OCI-LY3 (cell line): ENCODE measurements at regions not wholly inside any gene's neighbourhood (a gene's known extent, or its start where the extent isn't known, plus 50 kb on each side); places are given as distances from the start of the nearest gene placed in this dataset.

ENCODE experiments used
- H2AFZ ChIP-seq: fragments of 200-600, 300-600 bp; shearing (Covaris generic); 2 replicates; pipeline ENCODE4 v1.6.0; 2014; ENCODE audit warnings: antibody characterized with exemption, low read depth, low read length
- H3K27ac ChIP-seq: fragments of 200-600, 300-600 bp; sonication (generic); 2 replicates; pipeline ENCODE4 v1.5.1; 2014; ENCODE audit warnings: mild to moderate bottlenecking, low read length, moderate library complexity, mixed read lengths
- H3K27me3 ChIP-seq: fragments of 200-600, 300-600 bp; sonication (generic); 2 replicates; pipeline ENCODE4 v1.6.1; 2014; ENCODE audit warnings: low read depth, low read length, mixed read lengths
- H3K36me3 ChIP-seq: fragments of 200-600, 300-600 bp; sonication (generic); replicated peaks from 2 replicates; pipeline ENCODE3; 2014; ENCODE audit warnings: low read depth, low read length, mixed read lengths
- H3K4me1 ChIP-seq: fragments of 300-600, 200-600 bp; sonication (generic); 2 replicates; pipeline ENCODE4 v1.6.1; 2014; ENCODE audit warnings: low read length, mixed read lengths
- H3K4me2 ChIP-seq: fragments of 200-600, 300-600 bp; sonication (generic); 2 replicates; pipeline ENCODE4 v1.6.1; 2014; ENCODE audit warnings: low read length, mixed read lengths
- H3K4me3 ChIP-seq: fragments of 300-600, 200-600 bp; sonication (generic); 2 replicates; pipeline ENCODE4 v1.5.1; 2014; ENCODE audit warnings: antibody characterized with exemption, mild to moderate bottlenecking, low read length, moderate library complexity
- H3K79me2 ChIP-seq: fragments of 300-600, 200-600 bp; shearing (Covaris generic); 2 replicates; pipeline ENCODE4 v1.6.1; 2014; ENCODE audit warnings: mild to moderate bottlenecking, low read length, mixed read lengths
- H3K9ac ChIP-seq: fragments of 300-600, 200-600 bp; shearing (Covaris generic); 2 replicates; pipeline ENCODE4 v1.6.0; 2014; ENCODE audit warnings: mild to moderate bottlenecking, low read length, moderate library complexity
- H3K9me3 ChIP-seq: fragments of 200-600, 300-600 bp; shearing (Covaris generic); 2 replicates; pipeline ENCODE4 v1.6.1; 2014; ENCODE audit warnings: low read length, mixed read lengths; ENCODE audit not compliant: insufficient read depth
- H4K20me1 ChIP-seq: fragments of 200-600, 300-600 bp; sonication (generic); 2 replicates; pipeline ENCODE4 v1.6.1; 2016; ENCODE audit warnings: low read length, mixed read lengths; ENCODE audit not compliant: insufficient read depth
- EZH2phosphoT487 ChIP-seq: fragments of 200-600 bp; shearing (Covaris generic); IDR thresholded peaks from 2 replicates; pipeline ENCODE4 v1.6.1; 2018; ENCODE audit warnings: antibody characterized with exemption, mixed run types, low read depth
- TF ChIP-seq, protein P1 (sequence below): fragments of 200-600, 300-600 bp; sonication (generic); IDR thresholded peaks from 2 replicates; pipeline ENCODE4 v1.5.1; 2014; ENCODE audit warnings: antibody characterized with exemption, low read length, low read depth

DNA sequence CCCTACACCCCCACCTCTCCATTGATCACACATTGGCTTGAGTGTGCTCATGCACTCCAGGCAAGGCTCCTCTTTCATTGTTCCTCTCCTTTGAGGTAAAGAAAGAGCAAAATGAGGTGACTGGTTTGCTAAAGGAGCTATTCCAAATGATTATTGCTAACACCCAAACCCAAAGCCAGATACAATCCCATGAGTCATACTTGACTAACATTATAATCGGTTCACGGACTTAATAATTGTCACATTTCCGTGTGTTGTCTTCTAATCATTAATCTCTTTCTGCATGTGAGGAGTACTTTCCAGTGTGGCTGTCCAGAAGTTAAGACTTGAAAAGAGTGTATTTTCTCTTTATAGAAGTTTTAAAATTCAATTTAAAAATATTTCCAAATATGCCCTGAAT is 174.3 kb upstream of the SFRP2 start:
- Histone ChIP-seq H3K4me3 (no peak overlapping the region), H3K9me3 (no peaks in the 10 kb centered on the region), H3K27me3 (no peaks in the 10 kb centered on the region), H3K4me2 (no peak overlapping the region), H3K4me1 (peaks cover 7% of the 10 kb centered on the region; the same call in 1 of the 2 replicates), H2AFZ (no peak overlapping the region), H3K27ac (no peak overlapping the region), H3K36me3 (no peaks in the 10 kb centered on the region), H4K20me1 (no peaks in the 10 kb centered on the region), H3K79me2 (no peaks in the 10 kb centered on the region), H3K9ac (no peak overlapping the region)
- no peak for TF ChIP-seq EZH2phosphoT487
- TF ChIP-seq, protein P1, sequence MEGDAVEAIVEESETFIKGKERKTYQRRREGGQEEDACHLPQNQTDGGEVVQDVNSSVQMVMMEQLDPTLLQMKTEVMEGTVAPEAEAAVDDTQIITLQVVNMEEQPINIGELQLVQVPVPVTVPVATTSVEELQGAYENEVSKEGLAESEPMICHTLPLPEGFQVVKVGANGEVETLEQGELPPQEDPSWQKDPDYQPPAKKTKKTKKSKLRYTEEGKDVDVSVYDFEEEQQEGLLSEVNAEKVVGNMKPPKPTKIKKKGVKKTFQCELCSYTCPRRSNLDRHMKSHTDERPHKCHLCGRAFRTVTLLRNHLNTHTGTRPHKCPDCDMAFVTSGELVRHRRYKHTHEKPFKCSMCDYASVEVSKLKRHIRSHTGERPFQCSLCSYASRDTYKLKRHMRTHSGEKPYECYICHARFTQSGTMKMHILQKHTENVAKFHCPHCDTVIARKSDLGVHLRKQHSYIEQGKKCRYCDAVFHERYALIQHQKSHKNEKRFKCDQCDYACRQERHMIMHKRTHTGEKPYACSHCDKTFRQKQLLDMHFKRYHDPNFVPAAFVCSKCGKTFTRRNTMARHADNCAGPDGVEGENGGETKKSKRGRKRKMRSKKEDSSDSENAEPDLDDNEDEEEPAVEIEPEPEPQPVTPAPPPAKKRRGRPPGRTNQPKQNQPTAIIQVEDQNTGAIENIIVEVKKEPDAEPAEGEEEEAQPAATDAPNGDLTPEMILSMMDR = no peak

DNA sequence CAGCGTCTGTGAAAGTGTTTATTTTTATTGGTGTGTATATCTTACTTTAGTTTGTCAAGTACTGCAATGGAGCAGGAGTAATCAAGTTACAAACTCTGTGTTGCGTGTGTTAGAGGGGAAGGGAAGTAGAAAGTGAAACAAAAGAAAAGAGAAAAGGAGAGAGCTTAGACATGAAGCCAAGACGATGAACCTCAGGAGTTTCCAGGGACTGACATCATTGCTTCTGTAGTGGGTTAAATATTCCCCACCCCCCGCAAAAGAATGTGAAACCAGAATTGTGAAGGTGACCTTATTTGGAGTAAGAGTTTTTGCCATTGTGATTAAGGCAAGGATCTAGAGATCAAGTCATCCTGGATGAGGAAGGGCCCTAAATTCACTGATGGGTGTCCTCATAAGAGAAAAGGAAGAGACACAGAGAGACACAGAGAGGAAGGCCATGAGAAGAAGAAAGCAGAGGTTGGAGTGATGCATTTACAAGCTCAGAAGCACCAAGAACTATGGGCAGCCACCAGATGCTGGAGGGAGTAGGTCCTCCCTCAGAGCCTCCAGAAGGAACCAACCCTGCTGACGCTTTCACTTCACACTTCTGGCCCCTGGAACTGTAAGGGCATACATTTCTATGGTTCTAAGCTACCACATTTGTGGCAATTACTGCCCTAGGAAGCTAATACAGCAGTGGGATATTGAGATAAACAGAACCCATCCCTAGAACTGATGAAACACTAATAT is 173.6 kb upstream of the SFRP2 start:
- H3K9me3 ChIP-seq = no peaks in the 10 kb centered on the region
- H3K27ac ChIP-seq = no peak overlapping the region
- no peaks in the 10 kb centered on the region for H4K20me1 ChIP-seq
- H3K36me3 ChIP-seq = no peaks in the 10 kb centered on the region
- H3K4me2 ChIP-seq = no peak overlapping the region; the same call in 1 of the 2 replicates
- no peaks in the 10 kb centered on the region for H3K27me3 ChIP-seq
- no peak overlapping the region for H3K9ac ChIP-seq
- H3K4me3 ChIP-seq = no peak overlapping the region
- peaks cover 7% of the 10 kb centered on the region; the same call in 1 of the 2 replicates for H3K4me1 ChIP-seq
- H2AFZ ChIP-seq = no peak overlapping the region; the same call in 1 of the 2 replicates
- TF ChIP-seq EZH2phosphoT487 = no peak
- TF ChIP-seq, protein P1 = no peak
- no peaks in the 10 kb centered on the region for H3K79me2 ChIP-seq

DNA sequence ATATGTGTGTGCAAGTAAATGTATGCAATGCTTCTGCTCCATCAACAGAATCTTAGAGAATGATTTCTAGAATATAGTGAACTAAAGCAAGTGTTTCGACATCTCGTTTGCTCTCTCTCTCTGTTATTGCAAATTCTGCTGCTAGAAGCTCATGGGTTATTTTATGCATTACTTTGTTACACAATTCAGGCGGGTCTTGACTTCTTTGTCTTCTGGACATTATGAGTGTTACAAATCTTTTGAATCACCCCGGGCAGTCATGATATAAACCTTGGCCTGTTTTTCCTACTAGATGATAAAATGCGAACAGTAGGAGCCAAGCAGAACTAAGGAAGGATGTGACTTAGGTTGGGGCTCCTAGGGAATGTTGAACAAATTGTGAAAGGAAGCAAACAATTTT is 166.4 kb upstream of the SFRP2 start:
- Histone ChIP-seq H3K27me3 (no peaks in the 10 kb centered on the region), H2AFZ (no peak overlapping the region), H3K36me3 (no peaks in the 10 kb centered on the region), H3K27ac (no peak overlapping the region), H3K4me1 (peaks cover 4% of the 10 kb centered on the region), H3K9ac (no peak overlapping the region), H3K4me2 (no peak overlapping the region), H3K79me2 (no peaks in the 10 kb centered on the region), H3K4me3 (no peak overlapping the region), H3K9me3 (no peaks in the 10 kb centered on the region), H4K20me1 (no peaks in the 10 kb centered on the region)
- no peak for TF ChIP-seq EZH2phosphoT487
- TF ChIP-seq, protein P1 = no peak

DNA sequence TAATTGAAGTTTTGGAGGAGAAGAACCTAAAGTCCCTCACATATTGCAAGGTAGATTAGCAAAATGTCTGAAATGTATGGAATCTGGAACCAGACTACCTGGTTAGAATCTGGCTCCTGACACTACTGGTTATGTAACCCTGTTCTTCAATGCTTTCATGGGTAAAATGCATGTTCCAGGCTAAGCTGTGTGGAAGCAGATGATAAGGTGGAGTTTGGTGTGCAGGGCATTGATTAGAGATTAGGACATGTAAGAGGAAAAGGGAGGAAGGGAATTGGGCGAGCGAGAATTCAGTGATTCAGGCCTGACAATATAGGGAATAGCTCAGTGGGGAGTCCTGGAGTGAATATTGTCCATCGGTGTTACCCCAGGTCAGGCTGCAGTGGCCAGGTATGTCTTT is 165.8 kb upstream of the SFRP2 start:
- Histone ChIP-seq H4K20me1 (no peaks in the 10 kb centered on the region), H3K9me3 (no peaks in the 10 kb centered on the region), H3K27ac (no peak overlapping the region), H3K4me3 (no peak overlapping the region), H3K4me1 (peaks cover 11% of the 10 kb centered on the region), H3K4me2 (no peak overlapping the region), H3K9ac (no peak overlapping the region), H2AFZ (no peak overlapping the region), H3K79me2 (no peaks in the 10 kb centered on the region), H3K27me3 (no peaks in the 10 kb centered on the region), H3K36me3 (no peaks in the 10 kb centered on the region)
- TF ChIP-seq, protein P1 = no peak
- TF ChIP-seq EZH2phosphoT487 = no peak
